Gastrocnemius medialis (tissue), 4 donors: ENCODE measurements at regions not wholly inside any gene's neighbourhood (a gene's known extent, or its start where the extent isn't known, plus 50 kb on each side); places are given as distances from the start of the nearest gene placed in this dataset.

Experiments used
- CTCF ChIP-seq, 5 experiments: fragments of 450-650 bp in 3 of 5; fragments of 200-600 bp in 2 of 5; sonication (generic) in 2 of 5; IDR thresholded peaks in 4 of 5; conservative IDR thresholded peaks in 1 of 5; 1 replicate in 4 of 5; 2 replicates in 1 of 5; pipeline ENCODE4 v1.5.1; 2016 to 2019; ENCODE audit warnings: antibody characterized with exemption in 5 of 5, mild to moderate bottlenecking in 3 of 5, moderate library complexity in 3 of 5
- POLR2A ChIP-seq, 2 donors: fragments of 450-650 bp; IDR thresholded peaks; one replicate each; pipeline ENCODE4 v1.6.1; 2017; ENCODE audit warnings: antibody characterized with exemption in 2 of 2, mild to moderate bottlenecking in 2 of 2, moderate library complexity in 2 of 2

GRCh38 chr7:25034136-25034535, 54.2 kb upstream of the OSBPL3 start:
- TF ChIP-seq POLR2A (IDR thresholded peaks at IDR 0.05) (no peak), CTCF (IDR thresholded peaks at IDR 0.05 in 4 of 5, conservative IDR thresholded peaks at IDR 0.05 in 1 of 5) (no peak)
